ENCODE measurements at regions not wholly inside any gene's neighbourhood (a gene's known extent, or its start where the extent isn't known, plus 50 kb on each side); places are given as distances from the start of the nearest gene placed in this dataset.
"Not testable (repeated sequence)": the region's sequence is repeated elsewhere in the genome, so short reads cannot be mapped to it uniquely, and the experiment has no call there.

- TF ChIP-seq EZH2 (IDR thresholded peaks at IDR 0.05; ENCODE audit: insufficient read depth, poor library complexity, severe bottlenecking); EZH2phosphoT487 (IDR thresholded peaks at IDR 0.05; ENCODE audit: insufficient read depth, low read depth): not testable (repeated sequence)
Measured at GRCh38 chr7:73170415-73170814, 84.6 kb upstream of the SPDYE9 start.

Measured in GM23248 (cell line).